NCI-H2107 treated with DMSO at 0.1 percent for 48 hours (cell line): ENCODE measurements at regions not wholly inside any gene's neighbourhood (a gene's known extent, or its start where the extent isn't known, plus 50 kb on each side); places are given as distances from the start of the nearest gene placed in this dataset.

ENCODE experiments used
- DNase-seq: peaks from one replicate; lab custom pipeline; 2025; ENCODE audit not compliant: unreplicated experiment; lab: John Stamatoyannopoulos, UW

- DNase-seq = no peak
Measured at GRCh38 chr3:148331081-148331846, 366.4 kb upstream of the AGTR1 start.

GRCh38 chr3:148332509-148332908, 365.2 kb upstream of the AGTR1 start:
- no peak for DNase-seq

- no peak for DNase-seq
Measured at GRCh38 chr3:148333091-148333490, 364.6 kb upstream of the AGTR1 start.

DNA sequence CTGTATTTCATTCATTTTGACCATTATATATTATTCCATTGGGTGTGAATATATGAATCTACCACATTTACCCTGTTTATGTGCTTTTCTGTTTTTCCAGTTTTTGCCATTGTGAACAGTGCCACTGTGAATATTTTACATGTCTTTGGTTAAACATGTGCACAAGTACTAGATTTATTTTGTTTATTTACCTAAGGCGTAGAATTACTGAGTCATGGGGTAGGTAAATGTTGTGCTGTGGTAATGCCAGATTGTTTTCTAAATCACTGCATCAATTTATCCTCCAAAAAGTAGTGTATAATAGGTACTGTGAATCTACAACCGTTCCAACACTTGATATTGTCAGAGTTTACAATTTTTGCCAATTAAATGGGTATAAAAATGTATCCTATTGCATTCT, 362.1 kb upstream of the AGTR1 start:
- DNase-seq = no peak

DNA sequence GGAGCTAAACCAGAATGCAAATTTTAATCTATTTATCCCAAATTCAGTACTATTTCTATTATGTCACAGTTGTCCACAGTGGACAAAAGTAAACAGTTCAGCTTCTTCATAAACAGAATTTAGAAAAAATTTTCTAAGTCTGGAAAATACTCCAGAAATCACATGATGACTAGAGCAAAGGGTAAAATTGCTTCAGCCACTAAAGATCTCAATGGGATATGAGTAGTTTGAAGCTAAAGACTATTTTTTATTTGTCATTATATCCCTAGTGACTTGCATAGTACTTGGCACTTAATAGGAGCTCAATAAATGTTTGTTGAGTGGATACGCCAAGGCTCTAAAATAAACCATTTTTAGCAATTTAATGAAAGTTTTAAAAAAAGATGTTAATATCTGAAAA, 354.3 kb upstream of the AGTR1 start:
- no peak for DNase-seq

DNA sequence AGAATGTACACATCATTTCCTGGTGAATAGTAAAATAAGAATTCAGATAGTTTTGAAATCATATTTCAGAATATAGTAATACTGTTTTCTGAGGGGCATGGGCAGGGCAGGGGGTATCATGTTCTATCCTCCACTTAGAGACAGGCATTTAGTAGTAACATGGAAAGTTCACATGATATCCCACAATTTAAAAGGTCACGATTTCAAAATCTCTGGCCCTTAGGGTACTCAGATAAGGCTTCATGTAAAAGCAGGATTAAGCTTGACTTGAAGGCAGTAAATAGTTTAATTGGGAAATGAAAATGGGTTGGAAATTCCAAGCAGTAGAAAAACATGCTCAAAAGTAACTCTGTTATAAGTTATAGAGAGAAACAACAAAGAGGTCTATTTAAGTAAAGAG, 353.2 kb upstream of the AGTR1 start:
- DNase-seq = no peak

DNA sequence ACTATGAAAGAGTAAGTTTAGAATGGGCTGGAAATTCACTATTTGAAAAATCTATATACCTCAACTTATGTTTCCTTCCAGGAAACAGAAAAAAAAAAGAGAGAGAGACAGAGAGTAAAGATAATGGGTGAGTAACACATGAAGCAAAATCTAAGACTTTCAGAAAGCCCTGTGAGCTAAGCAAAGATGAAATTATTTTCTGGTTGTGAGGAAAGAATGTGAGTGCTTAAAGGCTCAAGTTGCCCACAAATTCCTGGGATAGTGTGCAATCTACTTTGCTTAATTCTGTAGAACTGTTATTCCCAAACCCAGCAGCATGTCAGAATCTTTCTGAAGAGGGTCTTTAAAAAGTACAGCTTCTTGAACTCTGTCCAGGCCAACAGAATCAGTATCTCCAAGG, 337.7 kb upstream of the AGTR1 start:
- DNase-seq = no peak

DNA sequence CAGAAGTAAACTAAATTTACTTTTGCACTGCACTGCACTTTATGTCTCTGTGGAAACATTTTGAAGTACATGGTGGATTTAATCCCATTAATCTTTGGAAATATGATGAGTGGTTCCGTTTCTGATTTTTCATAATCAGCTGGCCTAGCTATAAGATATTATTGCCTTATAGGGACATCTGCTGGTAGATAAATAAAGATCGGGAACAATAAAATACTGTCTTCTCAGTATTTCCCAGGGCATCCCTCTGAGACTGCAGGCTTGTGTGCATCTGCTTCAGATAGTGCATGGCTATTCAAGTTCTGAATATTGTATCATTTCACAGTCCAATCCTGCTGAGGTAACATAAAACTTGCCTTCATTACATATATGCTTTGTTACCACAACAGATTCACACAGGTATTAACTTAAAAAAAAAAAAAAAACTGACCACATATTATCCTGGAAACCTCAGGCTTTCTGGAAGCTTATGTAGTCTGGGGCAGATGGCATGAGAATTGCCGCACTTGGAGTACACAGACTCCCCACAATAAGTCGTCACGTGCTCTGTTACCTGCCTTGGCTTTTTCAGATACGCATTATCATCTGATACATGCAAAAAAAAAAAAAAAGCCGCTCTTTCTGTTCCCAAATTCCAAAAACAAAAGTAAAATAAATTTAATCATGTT, 330.8 kb upstream of the AGTR1 start:
- DNase-seq = no peak

DNA sequence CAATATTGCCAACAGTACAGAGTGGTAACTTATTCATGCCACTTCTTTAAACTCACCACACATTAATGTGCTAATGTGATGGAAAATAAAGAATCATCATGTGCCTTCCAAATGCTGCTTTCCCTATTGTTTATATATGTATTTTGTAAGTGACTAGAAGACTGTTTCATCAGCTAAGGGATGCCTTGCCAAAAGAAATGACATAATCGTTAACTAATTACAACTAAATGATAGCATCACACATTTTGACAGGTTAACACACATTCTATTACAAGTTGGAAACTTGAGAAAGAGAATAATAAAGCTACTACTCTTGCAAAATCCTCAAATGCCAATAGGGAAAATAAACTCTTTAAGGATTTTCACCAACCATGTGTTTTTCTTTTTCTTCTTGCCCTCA, 329.9 kb upstream of the AGTR1 start:
- DNase-seq = no peak

DNA sequence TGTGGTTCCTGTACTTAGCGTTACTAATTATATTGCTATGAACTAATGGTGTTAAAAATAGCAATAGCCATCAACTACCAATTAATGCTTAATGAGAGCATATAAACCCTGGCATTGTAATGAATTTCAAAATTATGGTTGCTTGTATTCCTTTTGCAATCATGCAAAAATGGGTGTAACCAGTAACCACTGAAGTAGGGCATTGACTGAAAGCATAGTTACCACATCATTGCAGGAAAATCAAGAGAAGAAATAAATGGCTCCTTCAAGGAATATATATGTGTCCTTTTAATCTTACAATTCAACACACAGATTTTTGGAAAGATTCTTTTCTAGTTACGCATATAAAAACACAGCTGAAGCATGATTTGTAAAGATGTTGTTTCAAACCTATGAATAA, 328.3 kb upstream of the AGTR1 start:
- DNase-seq = no peak

DNA sequence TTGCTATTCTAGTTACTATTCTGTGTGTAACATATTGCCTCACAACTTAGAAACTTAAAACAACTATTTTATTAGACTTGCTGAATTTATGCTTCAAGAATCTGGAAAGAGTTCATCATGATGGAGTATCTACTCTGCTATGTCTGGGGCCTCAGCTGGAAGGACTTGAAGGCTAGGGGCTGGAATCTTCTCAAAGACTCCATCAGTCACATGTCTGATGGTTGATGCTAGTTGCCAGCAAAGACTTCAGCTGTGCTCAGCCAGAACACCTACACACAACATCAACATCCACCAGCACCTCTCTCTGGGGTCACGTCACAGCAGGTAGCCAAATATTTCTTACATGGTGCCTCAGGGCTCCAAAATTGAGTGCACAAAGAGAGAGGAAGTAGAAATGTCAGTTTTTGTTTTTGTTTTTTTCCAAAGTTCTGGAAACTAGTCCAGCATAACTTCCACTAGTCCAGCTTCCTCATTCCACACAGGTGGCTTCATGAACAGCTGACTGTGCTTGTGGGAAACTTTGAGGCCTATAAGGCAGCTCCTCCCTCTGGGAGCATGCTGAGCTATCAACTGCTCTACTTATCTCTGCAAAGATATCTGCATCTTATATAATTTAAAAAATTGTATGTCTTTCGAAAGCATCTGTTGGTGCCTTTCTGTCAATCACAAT, 325.4 kb upstream of the AGTR1 start:
- no peak for DNase-seq

GRCh38 chr3:148373961-148374360, 323.7 kb upstream of the AGTR1 start:
- DNase-seq = no peak

- peak; percentile 50 for DNase-seq
Measured at GRCh38 chr3:148379763-148380382, 317.8 kb upstream of the AGTR1 start.

- no peak for DNase-seq
Measured at GRCh38 chr3:148381051-148381450, 316.7 kb upstream of the AGTR1 start.

- no peak for DNase-seq
Measured at GRCh38 chr3:148389916-148390315, 307.8 kb upstream of the AGTR1 start.

DNA sequence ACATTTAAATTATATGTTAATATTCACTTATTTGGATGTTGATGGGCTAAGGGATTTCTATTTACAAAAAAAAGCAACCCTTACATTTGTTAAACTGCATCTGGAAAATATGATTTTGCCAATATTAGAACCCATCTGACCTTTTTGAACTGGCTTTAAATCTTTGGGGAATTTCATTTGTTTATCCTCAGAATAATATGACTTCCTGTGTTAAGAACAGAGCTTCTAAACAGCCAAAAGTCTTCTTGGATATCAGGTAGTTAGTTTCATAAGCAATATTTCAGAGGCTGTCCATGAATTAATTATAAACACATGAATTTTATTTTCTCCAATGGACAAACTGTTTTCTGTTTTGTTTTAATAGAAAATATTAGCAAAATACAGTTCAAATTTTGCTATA, 301.9 kb upstream of the AGTR1 start:
- no peak for DNase-seq

GRCh38 chr3:148400754-148401153, 296.9 kb upstream of the AGTR1 start:
- DNase-seq = no peak

DNA sequence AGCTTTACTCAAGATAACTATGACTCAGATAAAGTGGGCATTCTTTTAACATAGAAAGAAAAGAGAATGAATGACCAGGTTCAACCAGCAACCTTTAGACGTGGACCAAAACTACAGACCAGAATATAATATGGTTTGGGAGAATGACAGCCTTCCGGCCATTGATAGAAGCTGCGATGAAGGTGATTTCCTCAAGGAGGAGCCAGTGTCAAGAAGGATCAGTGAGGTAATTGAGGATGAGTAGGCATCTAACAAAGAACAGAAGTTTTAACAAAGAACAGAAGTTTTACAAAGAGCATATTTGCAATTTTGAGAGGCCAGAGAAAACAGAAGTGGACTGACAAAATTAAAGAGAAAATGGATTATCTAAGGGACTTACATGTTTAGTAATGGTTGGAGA, 289.0 kb upstream of the AGTR1 start:
- no peak for DNase-seq

DNA sequence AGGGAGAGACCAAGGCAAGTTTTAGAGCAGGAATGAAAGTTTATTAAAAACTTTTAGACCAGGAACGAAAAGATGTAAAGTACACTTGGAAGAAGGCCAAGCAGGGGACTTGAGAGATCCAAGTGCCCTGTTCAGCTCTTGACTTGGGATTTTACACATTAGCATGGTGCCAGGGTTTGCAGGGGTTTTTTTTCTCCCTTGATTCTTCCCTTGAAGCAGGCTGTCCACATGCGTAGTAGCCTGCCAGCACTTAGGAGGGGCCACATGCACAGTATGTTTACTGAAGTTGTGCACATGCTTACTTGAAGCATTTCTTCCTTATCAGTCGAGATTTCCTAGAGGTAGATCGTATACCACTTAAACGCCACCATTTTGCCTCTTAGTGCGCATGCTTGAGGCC, 277.5 kb upstream of the AGTR1 start:
- no peak for DNase-seq

DNA sequence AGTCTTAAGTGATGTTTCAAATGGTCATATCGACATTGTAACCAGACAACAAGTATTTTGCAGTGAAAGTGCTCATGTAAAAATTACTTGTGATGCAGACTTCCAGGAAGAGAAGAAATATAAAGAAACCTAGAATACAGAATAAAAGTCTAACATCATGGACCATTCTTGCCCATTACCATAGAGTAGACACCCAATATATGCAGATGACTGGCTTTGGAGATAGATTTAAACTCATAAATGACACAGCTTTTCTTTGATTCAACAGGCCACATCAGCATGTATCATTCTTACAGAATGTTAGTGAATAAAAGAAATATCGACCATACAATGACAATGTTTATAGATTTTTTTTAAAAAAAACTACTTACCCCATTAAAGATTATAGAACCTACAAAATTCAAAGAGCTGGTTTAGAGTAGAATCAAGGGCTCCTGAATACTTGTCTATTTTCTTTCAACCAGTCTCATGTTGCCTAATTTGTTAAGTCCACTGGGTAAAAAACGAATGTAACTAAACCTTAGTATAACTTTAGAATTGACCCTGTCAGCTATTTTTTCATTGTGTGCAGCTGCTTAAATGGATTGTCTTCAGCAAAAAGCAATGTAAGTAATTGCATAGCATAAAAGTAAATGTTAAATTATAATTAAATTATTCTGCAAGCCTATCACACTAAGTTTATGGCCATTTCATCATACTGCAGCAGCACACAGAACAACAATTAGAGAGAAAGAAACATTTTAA, 268.7 kb upstream of the AGTR1 start:
- DNase-seq = no peak

DNA sequence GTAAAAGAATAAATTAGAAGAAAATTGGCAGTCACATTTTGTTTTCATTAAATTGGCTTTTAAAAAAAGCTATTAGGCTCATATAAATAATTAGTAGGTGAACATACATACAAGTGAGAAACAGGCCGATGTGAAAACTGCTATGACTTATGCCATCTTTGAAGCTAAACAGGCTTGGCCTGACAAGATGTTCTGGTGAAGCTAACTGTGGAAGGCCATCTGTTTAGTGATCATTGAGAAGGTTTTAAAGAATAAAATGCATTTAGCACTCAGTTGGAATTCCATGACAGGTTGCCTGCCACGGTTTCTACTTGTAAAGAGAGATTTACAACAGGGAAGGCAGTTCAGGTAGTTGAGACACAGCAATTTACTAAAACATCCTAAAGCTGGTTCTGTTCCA, 264.0 kb upstream of the AGTR1 start:
- DNase-seq = no peak
